ENCODE measurements at regions not wholly inside any gene's neighbourhood (a gene's known extent, or its start where the extent isn't known, plus 50 kb on each side); places are given as distances from the start of the nearest gene placed in this dataset.
"Not testable (repeated sequence)": the region's sequence is repeated elsewhere in the genome, so short reads cannot be mapped to it uniquely, and the experiment has no call there.

DNA sequence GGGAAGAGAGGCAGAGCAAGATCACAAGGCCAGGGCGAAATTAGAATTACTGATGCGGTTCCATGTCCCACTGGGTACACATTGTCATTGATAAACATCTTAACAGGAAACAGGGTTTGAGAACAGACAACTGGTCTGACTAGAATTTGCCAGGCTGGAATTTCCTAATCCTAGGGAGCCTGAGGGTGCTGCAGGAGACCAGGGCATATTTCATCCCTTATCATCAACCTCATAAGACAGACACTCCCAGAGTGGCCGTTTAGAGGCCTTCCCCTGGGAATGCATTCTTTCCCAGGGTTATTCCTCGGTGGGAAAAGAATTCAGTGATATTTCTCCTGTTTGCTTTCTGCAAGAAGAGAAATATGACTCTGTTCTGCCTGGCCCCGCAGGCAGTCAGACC lies 344.7 kb upstream of the RGS18 start:
- not testable (repeated sequence) for TF ChIP-seq CTCF (IDR thresholded peaks at IDR 0.05; ENCODE audit: insufficient read depth, low read depth, low read length); EZH2 (IDR thresholded peaks at IDR 0.05; ENCODE audit: insufficient read depth, low read length)
